ENCODE measurements at regions not wholly inside any gene's neighbourhood (a gene's known extent, or its start where the extent isn't known, plus 50 kb on each side); places are given as distances from the start of the nearest gene placed in this dataset.

GRCh38 chr12:15033029-15033428 is 60.2 kb downstream of the PDE6H start:
- H3K4ac ChIP-seq (ENCODE audit: low read depth, low read length): no peak overlapping the region
- WGBS (ENCODE audit: extremely low coverage, insufficient coverage, insufficient read length): no CpG with 5 or more reads among the region's 1 CpG
- H4K91ac ChIP-seq (ENCODE audit: low read depth, low read length): no peak overlapping the region

GRCh38 chr12:15033641-15034040 is 60.8 kb downstream of the PDE6H start:
- Histone ChIP-seq H2AK5ac (ENCODE audit: low read length) (no peak overlapping the region), H3K23ac (ENCODE audit: low read length) (no peak overlapping the region), H3K9ac (ENCODE audit: low read length) (no peak overlapping the region), H2BK120ac (ENCODE audit: insufficient read depth, low read length, poor library complexity) (no peak overlapping the region), H2AFZ (ENCODE audit: insufficient read depth, low read length, poor library complexity) (no peak overlapping the region), H3K27ac (ENCODE audit: low read depth, low read length) (peak overlapping the region; percentile 40), H4K8ac (ENCODE audit: low read depth, low read length) (no peak overlapping the region), H2BK12ac (ENCODE audit: low read length) (peak overlapping the region; percentile 71), H3K4me1 (ENCODE audit: control insufficient read depth in 1 of 2, insufficient read depth in 2 of 2, low read length in 2 of 2) (peaks cover 22 to 28% of the 10 kb centered on the region in 2 experiments), H3K4me2 (ENCODE audit: low read length) (no peak overlapping the region), H4K12ac (ENCODE audit: low read depth, low read length) (no peak overlapping the region), H4K91ac (ENCODE audit: low read depth, low read length) (no peak overlapping the region), H3K18ac (ENCODE audit: low read length) (no peak overlapping the region), H3K4me3 (ENCODE audit: low read depth, low read length) (no peak overlapping the region), H2BK5ac (ENCODE audit: low read depth, low read length, poor library complexity) (peak overlapping the region; percentile 73), H3K9me3 (ENCODE audit: insufficient read depth, low read depth, low read length) (peaks cover 3% of the 10 kb centered on the region), H3K79me1 (ENCODE audit: low read length) (peaks cover 25% of the 10 kb centered on the region), H3K79me2 (ENCODE audit: control insufficient read depth, insufficient read depth, low read length, poor library complexity) (no peaks in the 10 kb centered on the region), H3K14ac (ENCODE audit: low read length) (peak overlapping the region; percentile 48), H3K27me3 (ENCODE audit: insufficient read depth, low read length) (no peaks in the 10 kb centered on the region), H3K4ac (ENCODE audit: low read depth, low read length) (no peak overlapping the region), H3K36me3 (ENCODE audit: control insufficient read depth in 1 of 2, insufficient read depth in 2 of 2, low read length in 2 of 2) (no peaks in the 10 kb centered on the region)
- WGBS (ENCODE audit: extremely low coverage, insufficient coverage, insufficient read length): no CpG with 5 or more reads among the region's 3 CpGs
- DNase-seq: no peak

More at GRCh38 chr12:15033029-15033428, 60.2 kb downstream of the PDE6H start:
- H2BK5ac ChIP-seq (ENCODE audit: low read depth, low read length, poor library complexity): no peak overlapping the region
- no peaks in the 10 kb centered on the region for H3K79me2 ChIP-seq (ENCODE audit: control insufficient read depth, insufficient read depth, low read length, poor library complexity)
- H3K9me3 ChIP-seq (ENCODE audit: insufficient read depth, low read depth, low read length): peaks cover under 1% of the 10 kb centered on the region
- no peaks in the 10 kb centered on the region for H3K36me3 ChIP-seq (ENCODE audit: control insufficient read depth in 1 of 2, insufficient read depth in 2 of 2, low read length in 2 of 2)
- H2AK5ac ChIP-seq (ENCODE audit: low read length): no peak overlapping the region
- no peak overlapping the region for H3K9ac ChIP-seq (ENCODE audit: low read length)
- no peak overlapping the region for H4K12ac ChIP-seq (ENCODE audit: low read depth, low read length)
- H3K27ac ChIP-seq (ENCODE audit: low read depth, low read length): no peak overlapping the region
- no peak for DNase-seq
- H3K18ac ChIP-seq (ENCODE audit: low read length): no peak overlapping the region
- H3K4me3 ChIP-seq (ENCODE audit: low read depth, low read length): no peak overlapping the region
- no peak overlapping the region for H4K8ac ChIP-seq (ENCODE audit: low read depth, low read length)
- H3K4me2 ChIP-seq (ENCODE audit: low read length): no peak overlapping the region
- no peaks in the 10 kb centered on the region for H3K27me3 ChIP-seq (ENCODE audit: insufficient read depth, low read length)
- no peak overlapping the region for H2AFZ ChIP-seq (ENCODE audit: insufficient read depth, low read length, poor library complexity)
- H3K14ac ChIP-seq (ENCODE audit: low read length): no peak overlapping the region
- H2BK120ac ChIP-seq (ENCODE audit: insufficient read depth, low read length, poor library complexity): no peak overlapping the region
- H3K79me1 ChIP-seq (ENCODE audit: low read length): peaks cover 21% of the 10 kb centered on the region
- no peak overlapping the region for H3K23ac ChIP-seq (ENCODE audit: low read length)
- H3K4me1 ChIP-seq (ENCODE audit: control insufficient read depth in 1 of 2, insufficient read depth in 2 of 2, low read length in 2 of 2): peaks cover 20 to 24% of the 10 kb centered on the region in 2 experiments
- no peak overlapping the region for H2BK12ac ChIP-seq (ENCODE audit: low read length)

- no peak overlapping the region for H2AK5ac ChIP-seq (ENCODE audit: low read length)
- peaks cover 25% of the 10 kb centered on the region for H3K79me1 ChIP-seq (ENCODE audit: low read length)
- no peak overlapping the region for H3K4me2 ChIP-seq (ENCODE audit: low read length)
- DNase-seq: no peak
- no peak overlapping the region for H2BK120ac ChIP-seq (ENCODE audit: insufficient read depth, low read length, poor library complexity)
- no peak overlapping the region for H3K23ac ChIP-seq (ENCODE audit: low read length)
- H2AFZ ChIP-seq (ENCODE audit: insufficient read depth, low read length, poor library complexity): no peak overlapping the region
- no CpG with 5 or more reads among the region's 3 CpGs for WGBS (ENCODE audit: extremely low coverage, insufficient coverage, insufficient read length)
- H3K14ac ChIP-seq (ENCODE audit: low read length): no peak overlapping the region
- H3K4ac ChIP-seq (ENCODE audit: low read depth, low read length): no peak overlapping the region
- H3K36me3 ChIP-seq (ENCODE audit: control insufficient read depth in 1 of 2, insufficient read depth in 2 of 2, low read length in 2 of 2): no peaks in the 10 kb centered on the region
- no peak overlapping the region for H3K9ac ChIP-seq (ENCODE audit: low read length)
- H4K12ac ChIP-seq (ENCODE audit: low read depth, low read length): no peak overlapping the region
- peak overlapping the region; percentile 34 for H3K27ac ChIP-seq (ENCODE audit: low read depth, low read length)
- H2BK12ac ChIP-seq (ENCODE audit: low read length): no peak overlapping the region
- no peak overlapping the region for H2BK5ac ChIP-seq (ENCODE audit: low read depth, low read length, poor library complexity)
- no peak overlapping the region for H3K4me3 ChIP-seq (ENCODE audit: low read depth, low read length)
- H3K79me2 ChIP-seq (ENCODE audit: control insufficient read depth, insufficient read depth, low read length, poor library complexity): no peaks in the 10 kb centered on the region
- peaks cover 3% of the 10 kb centered on the region for H3K9me3 ChIP-seq (ENCODE audit: insufficient read depth, low read depth, low read length)
- H3K27me3 ChIP-seq (ENCODE audit: insufficient read depth, low read length): no peaks in the 10 kb centered on the region
- H4K91ac ChIP-seq (ENCODE audit: low read depth, low read length): no peak overlapping the region
- H4K8ac ChIP-seq (ENCODE audit: low read depth, low read length): no peak overlapping the region
- H3K18ac ChIP-seq (ENCODE audit: low read length): no peak overlapping the region
- H3K4me1 ChIP-seq (ENCODE audit: control insufficient read depth in 1 of 2, insufficient read depth in 2 of 2, low read length in 2 of 2): peaks cover 22 to 28% of the 10 kb centered on the region in 2 experiments
Measured at GRCh38 chr12:15035185-15035584, 62.3 kb downstream of the PDE6H start.

DNA sequence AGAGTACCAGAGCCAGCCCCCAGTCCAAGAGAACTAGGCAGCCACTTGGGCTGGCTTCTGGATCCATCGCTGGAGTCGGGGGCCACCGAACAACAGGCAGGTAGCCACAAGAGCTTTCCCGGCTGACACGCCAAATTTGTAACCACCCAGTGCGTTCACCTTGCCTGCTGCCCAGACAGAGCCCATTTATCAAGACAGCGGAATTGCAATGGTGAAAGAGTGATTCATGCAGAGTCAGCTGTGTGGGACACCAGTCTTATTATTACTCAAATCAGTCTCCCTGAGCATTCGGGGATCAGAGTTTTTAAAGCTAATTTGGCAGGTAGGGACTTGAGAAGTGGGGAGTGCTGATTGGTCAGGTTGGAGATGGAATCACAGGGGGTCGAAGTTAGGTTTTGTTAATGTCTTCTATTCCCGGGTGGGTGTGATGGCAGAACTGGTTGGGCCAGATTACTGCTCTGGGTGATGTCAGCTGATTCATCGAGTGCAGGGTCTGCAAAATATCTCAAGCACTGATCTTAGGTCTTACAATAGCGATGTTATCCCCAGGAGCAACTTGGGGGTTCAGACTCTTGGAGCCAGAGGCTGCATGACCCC is 64.3 kb downstream of the PDE6H start:
- Histone ChIP-seq H4K91ac (ENCODE audit: low read depth, low read length) (peak overlapping the region; percentile 88), H3K4me1 (ENCODE audit: control insufficient read depth in 1 of 2, insufficient read depth in 2 of 2, low read length in 2 of 2) (peaks cover 22 to 28% of the 10 kb centered on the region in 2 experiments), H3K9ac (ENCODE audit: low read length) (no peak overlapping the region), H3K18ac (ENCODE audit: low read length) (no peak overlapping the region), H4K12ac (ENCODE audit: low read depth, low read length) (no peak overlapping the region), H2BK5ac (ENCODE audit: low read depth, low read length, poor library complexity) (peak overlapping the region; percentile 29), H4K8ac (ENCODE audit: low read depth, low read length) (no peak overlapping the region), H3K23ac (ENCODE audit: low read length) (no peak overlapping the region), H3K27me3 (ENCODE audit: insufficient read depth, low read length) (no peaks in the 10 kb centered on the region), H2AK5ac (ENCODE audit: low read length) (no peak overlapping the region), H3K79me2 (ENCODE audit: control insufficient read depth, insufficient read depth, low read length, poor library complexity) (no peaks in the 10 kb centered on the region), H3K27ac (ENCODE audit: low read depth, low read length) (peak overlapping the region; percentile 6), H3K4me3 (ENCODE audit: low read depth, low read length) (no peak overlapping the region), H2BK12ac (ENCODE audit: low read length) (peak overlapping the region; percentile 1), H2AFZ (ENCODE audit: insufficient read depth, low read length, poor library complexity) (no peak overlapping the region), H3K4me2 (ENCODE audit: low read length) (peak overlapping the region; percentile 34), H2BK120ac (ENCODE audit: insufficient read depth, low read length, poor library complexity) (peak overlapping the region; percentile 3), H3K4ac (ENCODE audit: low read depth, low read length) (no peak overlapping the region), H3K36me3 (ENCODE audit: control insufficient read depth in 1 of 2, insufficient read depth in 2 of 2, low read length in 2 of 2) (no peaks in the 10 kb centered on the region), H3K9me3 (ENCODE audit: insufficient read depth, low read depth, low read length) (peaks cover 3% of the 10 kb centered on the region), H3K79me1 (ENCODE audit: low read length) (peaks cover 25% of the 10 kb centered on the region), H3K14ac (ENCODE audit: low read length) (peak overlapping the region; percentile 39)
- DNase-seq: peak in 1 of 2 donors; percentile 30
- WGBS (ENCODE audit: extremely low coverage, insufficient coverage, insufficient read length): no CpG with 5 or more reads among the region's 12 CpGs

All from trophoblast cell (in vitro differentiated cells and primary cell).